H1 (cell line): ENCODE measurements at regions not wholly inside any gene's neighbourhood (a gene's known extent, or its start where the extent isn't known, plus 50 kb on each side); places are given as distances from the start of the nearest gene placed in this dataset.

ENCODE experiments used
- CTCF ChIA-PET: fragments of 300-600 bp; sonication (Branson Sonifier 250); formaldehyde crosslinking; loops from one replicate; lab custom pipeline; 2021; ENCODE audit not compliant: partially characterized antibody; lab: Charles Lee
- POLR2A ChIA-PET: fragments of 300-600 bp; sonication (Branson Sonifier 250); formaldehyde crosslinking; loops from one replicate; lab custom pipeline; 2021; ENCODE audit warnings: inconsistent platforms; ENCODE audit not compliant: partially characterized antibody; lab: Charles Lee
- DNase-seq, 2 experiments: peaks; one replicate each; pipeline versions ENCODE4 v3.0.0 to v3.0.0-alpha.2; 2010 to 2022; ENCODE audit warnings: low spot score in 2 of 2, low read depth in 1 of 2, mixed read lengths in 1 of 2
- FAIRE-seq: peaks from 2 replicates; lab custom pipeline; 2011; peaks lifted over from hg19 to GRCh38; lab: Jason Lieb, UNC
- H2AFZ ChIP-seq: 2 replicates; pipeline ENCODE4 v1.8.1; 2012; ENCODE audit warnings: low read length, inconsistent platforms
- H2AK5ac ChIP-seq: 2 replicates; pipeline ENCODE4 v1.6.1; 2013; ENCODE audit warnings: low read depth, low read length
- H2BK120ac ChIP-seq: replicated peaks from 2 replicates; pipeline ENCODE3; 2013; ENCODE audit warnings: low read depth, low read length, inconsistent platforms
- H2BK12ac ChIP-seq: 2 replicates; pipeline ENCODE4 v1.6.1; 2013; ENCODE audit warnings: low read depth, low read length
- H2BK15ac ChIP-seq: 2 replicates; pipeline ENCODE4 v1.6.1; 2013; ENCODE audit warnings: low read length
- H2BK20ac ChIP-seq: 2 replicates; pipeline ENCODE4 v1.6.1; 2013; ENCODE audit warnings: low read length
- H2BK5ac ChIP-seq: 2 replicates; pipeline ENCODE4 v1.6.1; 2013; ENCODE audit warnings: low read depth, low read length
- H3K14ac ChIP-seq: 2 replicates; pipeline ENCODE4 v1.6.1; 2013; ENCODE audit warnings: inconsistent platforms; ENCODE audit not compliant: insufficient read length
- H3K18ac ChIP-seq: 2 replicates; pipeline ENCODE4 v1.6.1; 2013; ENCODE audit warnings: low read length; ENCODE audit errors: extremely low read depth
- H3K23ac ChIP-seq: 2 replicates; pipeline ENCODE4 v1.6.1; 2013; ENCODE audit warnings: inconsistent platforms; ENCODE audit not compliant: insufficient read length
- H3K23me2 ChIP-seq: 2 replicates; pipeline ENCODE4 v1.6.1; 2013; ENCODE audit warnings: low read depth, low read length
- H3K27ac ChIP-seq: 2 replicates; pipeline ENCODE4 v1.6.1; 2011; ENCODE audit warnings: low read depth, low read length, inconsistent platforms
- H3K27me3 ChIP-seq, 4 experiments: replicated peaks in 1 of 4; 1 replicate in 1 of 4; 2 replicates in 3 of 4; pipeline versions ENCODE4 v1.6.1 to v1.8.1; 2011 to 2013; ENCODE audit warnings: low read length in 3 of 4, mild to moderate bottlenecking in 3 of 4, inconsistent platforms in 2 of 4, mixed read lengths in 2 of 4, moderate library complexity in 1 of 4; ENCODE audit not compliant: control insufficient read depth in 3 of 4, insufficient read depth in 3 of 4; ENCODE audit errors: extremely low read depth in 1 of 4
- H3K36me3 ChIP-seq, 4 experiments: 2 replicates each; pipeline versions ENCODE4 v1.6.1 to v1.8.1; 2011 to 2013; ENCODE audit warnings: mild to moderate bottlenecking in 4 of 4, low read length in 3 of 4, moderate library complexity in 2 of 4, control low read depth in 1 of 4, inconsistent platforms in 1 of 4; ENCODE audit not compliant: insufficient read depth in 4 of 4, control insufficient read depth in 2 of 4
- H3K4ac ChIP-seq: replicated peaks from 2 replicates; pipeline ENCODE3; 2013; ENCODE audit warnings: low read length, low read depth, mixed read lengths, inconsistent platforms; ENCODE audit not compliant: insufficient read length
- H3K4me1 ChIP-seq, 4 experiments: replicated peaks in 1 of 4; 1 replicate in 1 of 4; 2 replicates in 3 of 4; pipeline versions ENCODE4 v1.6.1 to v1.8.1; 2011 to 2013; ENCODE audit warnings: low read length in 3 of 4, inconsistent platforms in 2 of 4, mixed read lengths in 1 of 4; ENCODE audit not compliant: insufficient read depth in 4 of 4, control insufficient read depth in 3 of 4
- H3K4me2 ChIP-seq, 2 experiments: 2 replicates each; pipeline versions ENCODE4 v1.6.1 to v1.8.1; 2011 to 2013; ENCODE audit warnings: low read depth in 2 of 2, low read length in 2 of 2, control low read depth in 1 of 2, inconsistent platforms in 1 of 2, mild to moderate bottlenecking in 1 of 2; ENCODE audit not compliant: insufficient read depth in 1 of 2
- H3K4me3 ChIP-seq, 4 experiments: fragments of 200-600, 300-600 bp in 1 of 4; sonication (generic), shearing (Covaris generic), sonication (Bioruptor Twin) in 1 of 4; 2 replicates each; pipeline versions ENCODE4 v1.5.1 to v1.8.1; 2011 to 2016; ENCODE audit warnings: low read length in 4 of 4, low read depth in 3 of 4, control low read depth in 2 of 4, inconsistent platforms in 2 of 4, mild to moderate bottlenecking in 2 of 4, mixed read lengths in 1 of 4, moderate library complexity in 1 of 4; ENCODE audit not compliant: insufficient read depth in 2 of 4; ENCODE audit errors: extremely low read depth in 1 of 4
- H3K56ac ChIP-seq: replicated peaks from 2 replicates; pipeline ENCODE3; 2013; ENCODE audit warnings: low read depth, mild to moderate bottlenecking, mixed read lengths, low read length, inconsistent platforms; ENCODE audit not compliant: insufficient read length
- H3K79me1 ChIP-seq: 2 replicates; pipeline ENCODE4 v1.6.1; 2013; ENCODE audit warnings: low read depth, low read length, control low read depth
- H3K79me2 ChIP-seq, 2 experiments: 2 replicates each; pipeline versions ENCODE4 v1.6.1 to v1.8.1; 2012 to 2013; ENCODE audit warnings: low read length in 2 of 2, mild to moderate bottlenecking in 2 of 2, inconsistent platforms in 1 of 2; ENCODE audit not compliant: insufficient read depth in 2 of 2, control insufficient read depth in 1 of 2
- H3K9ac ChIP-seq, 4 experiments: replicated peaks in 1 of 4; 1 replicate in 1 of 4; 2 replicates in 3 of 4; pipeline versions ENCODE4 v1.6.1 to v1.8.1; 2011 to 2013; ENCODE audit warnings: low read depth in 3 of 4, low read length in 3 of 4, control low read depth in 2 of 4, mild to moderate bottlenecking in 2 of 4, moderate library complexity in 2 of 4, inconsistent platforms in 1 of 4; ENCODE audit errors: extremely low read depth in 1 of 4
- H3K9me3 ChIP-seq, 2 experiments: 2 replicates each; pipeline versions ENCODE4 v1.6.1 to v1.8.1; 2012 to 2013; ENCODE audit warnings: mild to moderate bottlenecking in 2 of 2, moderate library complexity in 2 of 2, control low read depth in 1 of 2, inconsistent platforms in 1 of 2, low read depth in 1 of 2, low read length in 1 of 2, mixed read lengths in 1 of 2; ENCODE audit not compliant: insufficient read depth in 2 of 2
- H4K20me1 ChIP-seq, 2 experiments: replicated peaks in 1 of 2; 2 replicates each; pipeline versions ENCODE3 to v1.8.1; 2011 to 2013; ENCODE audit warnings: inconsistent platforms in 2 of 2, low read length in 2 of 2, mild to moderate bottlenecking in 1 of 2; ENCODE audit not compliant: insufficient read depth in 2 of 2, control insufficient read depth in 1 of 2
- H4K5ac ChIP-seq: 2 replicates; pipeline ENCODE4 v1.6.1; 2013; ENCODE audit warnings: low read length, low read depth, mixed read lengths, inconsistent platforms; ENCODE audit not compliant: insufficient read length
- H4K8ac ChIP-seq: 2 replicates; pipeline ENCODE4 v1.8.0; 2013; ENCODE audit warnings: mild to moderate bottlenecking, moderate library complexity, low read length, inconsistent platforms; ENCODE audit not compliant: insufficient read depth; ENCODE audit errors: extremely low read depth
- H4K91ac ChIP-seq: replicated peaks from 2 replicates; pipeline ENCODE3; 2013; ENCODE audit warnings: low read length, mixed read lengths, inconsistent platforms; ENCODE audit not compliant: insufficient read length
- ATF3 ChIP-seq: IDR thresholded peaks from 2 replicates; pipeline ENCODE4 v1.6.1; 2011; ENCODE audit warnings: low read depth, mild to moderate bottlenecking, low read length; ENCODE audit not compliant: insufficient read depth
- CHD1 ChIP-seq: IDR thresholded peaks from 2 replicates; pipeline ENCODE4 v1.6.1; 2012; ENCODE audit warnings: low read depth, low read length, improper control_type of control experiment
- CTCF ChIP-seq, 3 experiments: IDR thresholded peaks; 1 replicate in 2 of 3; 2 replicates in 1 of 3; pipeline versions ENCODE4 v1.5.1 to v1.6.1; 2011; ENCODE audit warnings: low read length in 3 of 3, mild to moderate bottlenecking in 3 of 3, inconsistent platforms in 2 of 3, low read depth in 1 of 3, moderate library complexity in 1 of 3; ENCODE audit not compliant: insufficient read depth in 1 of 3; ENCODE audit errors: control extremely low read depth in 1 of 3
- EGR1 ChIP-seq: IDR thresholded peaks from 2 replicates; pipeline ENCODE4 v1.6.1; 2011; ENCODE audit warnings: low read depth, low read length, borderline replicate concordance
- EZH2 ChIP-seq: fragments of 200-600 bp; sonication (generic); IDR thresholded peaks from 2 replicates; pipeline ENCODE4 v1.7.1; 2012; ENCODE audit warnings: low read depth, mild to moderate bottlenecking, moderate library complexity, low read length, inconsistent platforms; ENCODE audit not compliant: severe bottlenecking
- HDAC2 ChIP-seq, 2 experiments: fragments of 300-600 bp in 1 of 2; sonication (generic) in 1 of 2; IDR thresholded peaks; 2 replicates each; pipeline ENCODE4 v1.6.1; 2011 to 2012; ENCODE audit warnings: low read depth in 2 of 2, low read length in 2 of 2, mild to moderate bottlenecking in 2 of 2, moderate library complexity in 2 of 2, borderline replicate concordance in 1 of 2, inconsistent platforms in 1 of 2
- POLR2AphosphoS5 ChIP-seq: IDR thresholded peaks from 2 replicates; pipeline ENCODE4 v1.6.1; 2011; ENCODE audit warnings: low read depth, low read length
- RFX5 ChIP-seq: IDR thresholded peaks from 2 replicates; pipeline ENCODE4 v1.6.1; 2011; ENCODE audit warnings: low read depth, low read length, improper control_type of control experiment, borderline replicate concordance
- SIN3A ChIP-seq, 2 experiments: IDR thresholded peaks in 1 of 2; conservative IDR thresholded peaks in 1 of 2; 2 replicates each; pipeline ENCODE4 v1.6.1; 2011 to 2012; ENCODE audit warnings: low read length in 2 of 2, improper control_type of control experiment in 1 of 2, low read depth in 1 of 2, mild to moderate bottlenecking in 1 of 2
- USF2 ChIP-seq: IDR thresholded peaks from 2 replicates; pipeline ENCODE4 v1.6.1; 2011; ENCODE audit warnings: low read length, improper control_type of control experiment
- WGBS, 2 experiments: shearing (Covaris generic) in 1 of 2; methylation state at CpG; one replicate each; pipeline versions ENCODE4 v1.1.6 to v1.1.7; 2013 to 2015; ENCODE audit warnings: low lambda C conversion rate in 2 of 2, mixed read lengths in 2 of 2, inconsistent platforms in 1 of 2, low coverage in 1 of 2, missing lambda C conversion rate in 1 of 2; ENCODE audit not compliant: insufficient replicate concordance in 2 of 2, insufficient coverage in 1 of 2, insufficient read length in 1 of 2; ENCODE audit errors: extremely low coverage in 1 of 2, missing lambda C conversion rate in 1 of 2; 5-methylcytosine and 5-hydroxymethylcytosine counted together

- Histone ChIP-seq H2BK120ac (no peak overlapping the region), H3K4me1 (no peaks in the 10 kb centered on the region), H3K79me1 (no peaks in the 10 kb centered on the region), H3K56ac (no peak overlapping the region), H3K9me3 (no peaks in the 10 kb centered on the region), H2BK20ac (no peak overlapping the region), H3K4me3 (no peak overlapping the region), H4K20me1 (no peaks in the 10 kb centered on the region), H3K14ac (no peak overlapping the region), H2AFZ (no peak overlapping the region), H3K4ac (no peak overlapping the region), H2BK15ac (no peak overlapping the region), H3K18ac (no peak overlapping the region), H3K79me2 (no peaks in the 10 kb centered on the region), H3K9ac (no peak overlapping the region), H3K23me2 (no peaks in the 10 kb centered on the region), H4K5ac (no peak overlapping the region), H4K91ac (no peak overlapping the region), H3K36me3 (no peaks in the 10 kb centered on the region), H4K8ac (no peak overlapping the region), H2AK5ac (no peak overlapping the region), H2BK12ac (no peak overlapping the region), H2BK5ac (no peak overlapping the region), H3K4me2 (no peak overlapping the region), H3K27me3 (no peaks in the 10 kb centered on the region), H3K27ac (no peak overlapping the region), H3K23ac (no peak overlapping the region)
- CTCF ChIA-PET = interaction anchor here (2.1 kb wide), 1 partner anchor 42 kb away, joined by 6 read pairs; no protein-coding TSS in a partner anchor
- POLR2A ChIA-PET = no interaction called here
- DNase-seq = no peak
- 92% methylated on average over 2 of the region's 2 CpGs; no CpG with 5 or more reads in 1 of the 2 experiments for WGBS, 2 experiments
- FAIRE-seq = no peak
- TF ChIP-seq CHD1 (no peak), EZH2 (no peak), POLR2AphosphoS5 (no peak), USF2 (no peak), ATF3 (no peak), HDAC2 (IDR thresholded peaks at IDR 0.05; ENCODE audit: borderline replicate concordance in 1 of 2, low read depth in 2 of 2, low read length in 2 of 2) (no peak), EGR1 (no peak), SIN3A (conservative IDR thresholded peaks at IDR 0.05 in 1 of 2, IDR thresholded peaks at IDR 0.05 in 1 of 2; ENCODE audit: low read depth in 1 of 2, low read length in 2 of 2) (no peak), RFX5 (no peak), CTCF (IDR thresholded peaks at IDR 0.05; ENCODE audit: control extremely low read depth in 1 of 3, insufficient read depth in 1 of 3, low read depth in 1 of 3, low read length in 3 of 3) (no peak)
Observed at GRCh38 chr13:38539632-38540031, 147.2 kb upstream of the FREM2 start.
